ENCODE measurements at regions not wholly inside any gene's neighbourhood (a gene's known extent, or its start where the extent isn't known, plus 50 kb on each side); places are given as distances from the start of the nearest gene placed in this dataset.
"Not testable (repeated sequence)": the region's sequence is repeated elsewhere in the genome, so short reads cannot be mapped to it uniquely, and the experiment has no call there.

- DNase-seq = no peak
Observed at GRCh38 chr6:92716638-92717037, 702.7 kb downstream of the EPHA7 start.

GRCh38 chr6:92715991-92716390, 703.4 kb downstream of the EPHA7 start:
- DNase-seq = no peak

GRCh38 chr6:92714346-92714745, 705.0 kb downstream of the EPHA7 start:
- no peak for DNase-seq

- no peak for DNase-seq
Observed at GRCh38 chr6:92710048-92710447, 709.3 kb downstream of the EPHA7 start.

GRCh38 chr6:92708945-92709344, 710.4 kb downstream of the EPHA7 start:
- DNase-seq = no peak

- DNase-seq = no peak
Observed at GRCh38 chr6:92708270-92708669, 711.1 kb downstream of the EPHA7 start.

GRCh38 chr6:92706976-92707375, 712.4 kb downstream of the EPHA7 start:
- no peak for DNase-seq

- no peak for DNase-seq
Observed at GRCh38 chr6:92701425-92702096, 717.8 kb downstream of the EPHA7 start.

GRCh38 chr6:92700411-92700810, 718.9 kb downstream of the EPHA7 start:
- DNase-seq = no peak

- no peak for DNase-seq
Observed at GRCh38 chr6:92690997-92691599, 728.3 kb downstream of the EPHA7 start.

- no peak for DNase-seq
Observed at GRCh38 chr6:92688342-92688741, 731.0 kb downstream of the EPHA7 start.

GRCh38 chr6:92687278-92687677, 732.1 kb downstream of the EPHA7 start:
- DNase-seq = no peak

- no peak for DNase-seq
Observed at GRCh38 chr6:92684386-92684785, 735.0 kb downstream of the EPHA7 start.

GRCh38 chr6:92683748-92684147, 735.6 kb downstream of the EPHA7 start:
- DNase-seq = no peak

- DNase-seq = no peak
Observed at GRCh38 chr6:92682516-92683398, 736.6 kb downstream of the EPHA7 start.

- no peak for DNase-seq
Observed at GRCh38 chr6:92681401-92681800, 738.0 kb downstream of the EPHA7 start.

- DNase-seq = not testable (repeated sequence)
Observed at GRCh38 chr6:92671462-92671861, 747.9 kb downstream of the EPHA7 start.

- peak; percentile 16 for DNase-seq
Observed at GRCh38 chr6:92667843-92668242, 751.5 kb downstream of the EPHA7 start.

GRCh38 chr6:92648364-92649086, 770.8 kb downstream of the EPHA7 start:
- no peak for DNase-seq

GRCh38 chr6:92647630-92648029, 771.7 kb downstream of the EPHA7 start:
- DNase-seq = no peak

GRCh38 chr6:92644104-92644791, 775.1 kb downstream of the EPHA7 start:
- not testable (repeated sequence) for DNase-seq

Measured in muscle of arm (tissue), 1 donor.